ENCODE measurements at regions not wholly inside any gene's neighbourhood (a gene's known extent, or its start where the extent isn't known, plus 50 kb on each side); places are given as distances from the start of the nearest gene placed in this dataset.
"Not testable (repeated sequence)": the region's sequence is repeated elsewhere in the genome, so short reads cannot be mapped to it uniquely, and the experiment has no call there.

- H2BK15ac ChIP-seq (ENCODE audit: low read depth, low read length); H3K27me3 ChIP-seq (ENCODE audit: control insufficient read depth, insufficient read depth, low read length); intact Hi-C loops (cut with micrococcal nuclease); H3K4me2 ChIP-seq (ENCODE audit: low read depth, low read length); DNase-seq; H2AK9ac ChIP-seq (replicated peaks; ENCODE audit: low read depth, low read length, poor library complexity); BruUV-seq (replicated peaks); H4K5ac ChIP-seq (ENCODE audit: low read depth, low read length); H3K27ac ChIP-seq (ENCODE audit: insufficient read depth, low read length); H2BK5ac ChIP-seq (ENCODE audit: low read depth, low read length, poor library complexity, severe bottlenecking); H2BK20ac ChIP-seq (ENCODE audit: low read depth, low read length); H2AK5ac ChIP-seq (ENCODE audit: low read depth, low read length); H3K9me1 ChIP-seq (ENCODE audit: insufficient read depth, low read length); H3K4ac ChIP-seq (ENCODE audit: low read depth, low read length); H3K4me1 ChIP-seq (ENCODE audit: control insufficient read depth, insufficient read depth, low read length); H4K20me1 ChIP-seq (ENCODE audit: insufficient read depth, low read length); H3K18ac ChIP-seq (ENCODE audit: low read depth, low read length); ATAC-seq (ENCODE audit: low read depth); POLR2A ChIA-PET (ENCODE audit: unreplicated experiment); H2AFZ ChIP-seq (replicated peaks; ENCODE audit: low read length, poor library complexity); H3K36me3 ChIP-seq (ENCODE audit: control insufficient read depth, insufficient read depth, low read length); H3K56ac ChIP-seq (ENCODE audit: extremely low read depth, insufficient read depth, low read length); H3K14ac ChIP-seq (replicated peaks; ENCODE audit: low read depth, low read length); H3K23ac ChIP-seq (ENCODE audit: low read depth, low read length); H2BK120ac ChIP-seq (ENCODE audit: low read depth, low read length); in situ Hi-C loops (cut with MboI; ENCODE audit: low sequenced_read_pairs); H4K91ac ChIP-seq (ENCODE audit: insufficient read depth, low read depth, low read length); H3K9ac ChIP-seq (ENCODE audit: low read depth, low read length); H3K79me1 ChIP-seq (ENCODE audit: low read depth in 1 of 2, low read length in 2 of 2); dilution Hi-C loops (cut with HindIII; ENCODE audit: low sequenced_read_pairs, unreplicated experiment); H4K8ac ChIP-seq (ENCODE audit: low read depth in 2 of 2, low read length in 2 of 2); H3K4me3 ChIP-seq (ENCODE audit: insufficient read depth, low read depth, low read length); H3K9me3 ChIP-seq (ENCODE audit: control insufficient read depth, insufficient read depth, low read length): not testable (repeated sequence)
- WGBS, 2 experiments (ENCODE audit: extremely low coverage in 2 of 2, insufficient read length in 1 of 2): no CpG with 5 or more reads among the region's 1 CpG
- CTCF ChIA-PET: interaction anchor here (1.1 kb wide), 1 partner anchor 50 kb away, joined by 6 read pairs; no protein-coding TSS in a partner anchor
These were observed 119.7 kb upstream of the PAM start for GRCh38 chr5:102635399-102635798.

Measured in IMR-90 (cell line).